HepG2 (cell line): ENCODE measurements at regions not wholly inside any gene's neighbourhood (a gene's known extent, or its start where the extent isn't known, plus 50 kb on each side); places are given as distances from the start of the nearest gene placed in this dataset.

ENCODE experiments used
- ATAC-seq: fragments of 200-7000 bp; cut with Tn5 transposase; 3 replicates; pipeline ENCODE4 v1.9.1; 2020; ENCODE audit warnings: mild to moderate bottlenecking, moderate library complexity
- BruUV-seq: library from RNA; stranded (reverse); fragments of 400-500 nt; replicated peaks from 2 replicates; lab custom pipeline; 2021; lab: Mats Ljungman, UMichigan
- CTCF ChIA-PET: fragments of 300-600 bp; formaldehyde crosslinking; extraction: SDS; loops from one replicate; lab custom pipeline; 2021; ENCODE audit warnings: low total read pairs, inconsistent platforms, low intra/inter-chr PET ratio; lab: Yijun Ruan, JAX
- POLR2A ChIA-PET: fragments of 350-600 bp; sonication (Branson Sonifier 250); formaldehyde crosslinking; loops from one replicate; lab custom pipeline; 2020; ENCODE audit warnings: antibody characterized with exemption, inconsistent platforms; lab: Yijun Ruan, JAX
- DNase-seq: peaks from one replicate; pipeline ENCODE4 v3.0.0-alpha.2; 2015; ENCODE audit warnings: low spot score
- FAIRE-seq: peaks from 3 replicates; lab custom pipeline; 2011; peaks lifted over from hg19 to GRCh38; lab: Jason Lieb, UNC
- H2AFZ ChIP-seq: one replicate; pipeline ENCODE4 v1.6.1; 2011; ENCODE audit warnings: low read length, inconsistent platforms
- H3K27ac ChIP-seq: fragments of 300-600 bp; 3 replicates; pipeline ENCODE4 v1.8.0; 2011; ENCODE audit warnings: mixed run types, mild to moderate bottlenecking, mixed read lengths, low read length, inconsistent platforms; ENCODE audit not compliant: insufficient read depth; ENCODE audit errors: extremely low read length
- H3K27me3 ChIP-seq, 2 experiments: fragments of 200-600 bp in 1 of 2; 2 replicates in 1 of 2; 3 replicates in 1 of 2; pipeline versions ENCODE4 v1.6.0 to v1.8.0; 2011; ENCODE audit warnings: low read length in 2 of 2, mild to moderate bottlenecking in 2 of 2, moderate library complexity in 2 of 2, inconsistent platforms in 1 of 2; ENCODE audit not compliant: insufficient read depth in 2 of 2, control insufficient read depth in 1 of 2
- H3K36me3 ChIP-seq, 2 experiments: fragments of 200-600 bp in 1 of 2; replicated peaks in 1 of 2; 2 replicates in 1 of 2; 3 replicates in 1 of 2; pipeline versions ENCODE4 v1.5.1 to v1.8.0; 2011; ENCODE audit warnings: low read length in 2 of 2, inconsistent platforms in 1 of 2; ENCODE audit not compliant: insufficient read depth in 2 of 2, control insufficient read depth in 1 of 2
- H3K4me1 ChIP-seq: 2 replicates; pipeline ENCODE4 v1.5.1; 2012; ENCODE audit warnings: low read length, inconsistent platforms; ENCODE audit not compliant: insufficient read depth
- H3K4me2 ChIP-seq: 2 replicates; pipeline ENCODE4 v1.6.0; 2011; ENCODE audit warnings: low read depth, low read length, inconsistent platforms
- H3K4me3 ChIP-seq, 3 experiments: fragments of 200-600 bp in 1 of 3; sonication (generic), shearing (Covaris generic) in 1 of 3; replicated peaks in 1 of 3; 2 replicates each; pipeline ENCODE4 v1.5.1; 2011 to 2016; ENCODE audit warnings: low read length in 3 of 3, inconsistent platforms in 2 of 3, low read depth in 2 of 3, mild to moderate bottlenecking in 2 of 3, control low read depth in 1 of 3, mixed read lengths in 1 of 3; ENCODE audit not compliant: insufficient read depth in 1 of 3
- H3K79me2 ChIP-seq: one replicate; pipeline ENCODE4 v1.6.1; 2011; ENCODE audit warnings: low read length, inconsistent platforms; ENCODE audit not compliant: insufficient read depth
- H3K9ac ChIP-seq: 2 replicates; pipeline ENCODE4 v1.6.0; 2011; ENCODE audit warnings: mild to moderate bottlenecking, low read depth, low read length, inconsistent platforms; ENCODE audit not compliant: insufficient read depth
- H3K9me3 ChIP-seq: 2 replicates; pipeline ENCODE4 v1.5.1; 2012; ENCODE audit warnings: mild to moderate bottlenecking, low read length
- H4K20me1 ChIP-seq: 2 replicates; pipeline ENCODE4 v1.6.0; 2011; ENCODE audit warnings: inconsistent platforms, mild to moderate bottlenecking, low read length, moderate library complexity; ENCODE audit not compliant: insufficient read depth
- CBX1 ChIP-seq: IDR thresholded peaks from one replicate; pipeline ENCODE4 v1.6.1; 2016; ENCODE audit warnings: antibody characterized with exemption, low read depth
- JUNB ChIP-seq: sonication (generic); formaldehyde crosslinking; IDR thresholded peaks from 2 replicates; pipeline ENCODE4 v1.8.0; 2022; ENCODE audit warnings: missing genetic modification reagents, mild to moderate bottlenecking, borderline replicate concordance
- SKI ChIP-seq: fragments of 450-650 bp; IDR thresholded peaks from one replicate; pipeline ENCODE4 v1.6.1; 2018; ENCODE audit warnings: mild to moderate bottlenecking; ENCODE audit not compliant: partially characterized antibody
- TBP ChIP-seq: sonication (generic); formaldehyde crosslinking; IDR thresholded peaks from 2 replicates; pipeline ENCODE4 v1.5.0; 2020; ENCODE audit warnings: missing genetic modification reagents
- ZBTB42 ChIP-seq: sonication (generic); formaldehyde crosslinking; IDR thresholded peaks from 2 replicates; pipeline ENCODE4 v1.5.0; 2020; ENCODE audit warnings: mild to moderate bottlenecking, missing genetic modification reagents
- ZFP82 ChIP-seq: sonication (generic); formaldehyde crosslinking; IDR thresholded peaks from 2 replicates; pipeline ENCODE4 v1.5.1; 2020; ENCODE audit warnings: mild to moderate bottlenecking, missing genetic modification reagents, borderline replicate concordance
- ZFP90 ChIP-seq: sonication (generic); formaldehyde crosslinking; IDR thresholded peaks from 2 replicates; pipeline ENCODE4 v1.8.0; 2022; ENCODE audit warnings: missing genetic modification reagents, mild to moderate bottlenecking, inconsistent platforms, borderline replicate concordance
- ZNF224 ChIP-seq: sonication (generic); formaldehyde crosslinking; IDR thresholded peaks from 2 replicates; pipeline ENCODE4 v1.5.0; 2020; ENCODE audit warnings: mild to moderate bottlenecking, missing genetic modification reagents
- WGBS: methylation state at CpG from one replicate; pipeline ENCODE4 v1.1.6; 2017; ENCODE audit warnings: low lambda C conversion rate; 5-methylcytosine and 5-hydroxymethylcytosine counted together
- in situ Hi-C: cut with HindIII; loops from 2 replicates; pipeline ENCODE4 v1.10.0; 2017; ENCODE audit warnings: low pct_unique_long_range_greater_than_20kb; ENCODE audit not compliant: extremely low pct_ligation_motif_present
- intact Hi-C: fragments of 100-400 bp; cut with micrococcal nuclease; formaldehyde crosslinking; loops from one replicate; pipeline ENCODE4 v1.10.0; 2022; ENCODE audit not compliant: unreplicated experiment
- TF ChIP-seq, protein P1 (sequence below): sonication (generic); formaldehyde crosslinking; IDR thresholded peaks from 2 replicates; pipeline ENCODE4 v1.4.0; 2020; ENCODE audit warnings: missing genetic modification reagents
- TF ChIP-seq, protein P2 (sequence below): sonication (generic); formaldehyde crosslinking; IDR thresholded peaks from 2 replicates; pipeline ENCODE4 v1.5.1; 2020; ENCODE audit warnings: missing genetic modification reagents, mild to moderate bottlenecking, borderline replicate concordance
- TF ChIP-seq, protein P3 (sequence below): IDR thresholded peaks from 2 replicates; pipeline ENCODE4 v1.6.1; 2016; ENCODE audit warnings: low read depth
- TF ChIP-seq, protein P4 (sequence below): fragments of 450-650 bp; IDR thresholded peaks from 2 replicates; pipeline ENCODE4 v1.6.1; 2017

DNA sequence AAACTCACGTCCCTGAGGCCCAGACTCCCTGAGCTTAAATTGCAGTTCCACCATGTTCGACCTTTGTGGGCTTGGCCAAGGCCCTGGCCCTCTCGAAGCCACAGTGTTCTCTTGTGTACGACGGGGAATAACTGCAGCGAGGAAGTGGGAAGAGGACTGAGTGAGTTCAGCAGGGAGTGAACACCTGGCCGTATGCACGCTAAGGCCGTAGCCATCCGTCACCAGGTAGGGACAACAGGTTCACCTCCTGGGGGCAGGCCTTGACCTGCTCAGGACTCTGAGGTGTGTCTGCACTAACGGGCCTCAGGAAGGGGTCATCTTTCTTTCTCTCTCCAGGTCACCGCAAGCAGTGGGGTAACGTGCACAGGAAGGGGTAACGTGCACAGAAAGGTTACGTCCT is 67.2 kb upstream of the CTBP2 start:
- WGBS = 67% methylated on average over 15 of the region's 15 CpGs
- FAIRE-seq (no peak), ATAC-seq (no peak), DNase-seq (no peak)
- H3K27me3 ChIP-seq = peaks cover 0 to 9% of the 10 kb centered on the region in 2 experiments; a peak in 3 of 5 replicates
- H3K4me1 ChIP-seq = no peaks in the 10 kb centered on the region
- intact Hi-C loops (no loop called here), in situ Hi-C loops (no loop called here)
- no peaks in the 10 kb centered on the region for H4K20me1 ChIP-seq
- POLR2A ChIA-PET = no interaction called here
- H3K79me2 ChIP-seq = no peaks in the 10 kb centered on the region
- H3K36me3 ChIP-seq = no peaks in the 10 kb centered on the region
- H3K27ac ChIP-seq = no peak overlapping the region
- no peaks in the 10 kb centered on the region for H3K9me3 ChIP-seq
- no TSS peak for BruUV-seq
- no peak overlapping the region for H2AFZ ChIP-seq
- no peak overlapping the region for H3K4me3 ChIP-seq
- H3K9ac ChIP-seq = no peak overlapping the region
- no peak overlapping the region for H3K4me2 ChIP-seq
- TF ChIP-seq ZFP90 (CRISPR knock-in tag) (no peak), TBP (CRISPR knock-in tag) (no peak), ZBTB42 (CRISPR knock-in tag) (no peak), ZNF224 (CRISPR knock-in tag) (no peak), CBX1 (no peak), SKI (no peak), JUNB (CRISPR knock-in tag) (no peak), ZFP82 (CRISPR knock-in tag) (no peak)
- TF ChIP-seq, protein P1, sequence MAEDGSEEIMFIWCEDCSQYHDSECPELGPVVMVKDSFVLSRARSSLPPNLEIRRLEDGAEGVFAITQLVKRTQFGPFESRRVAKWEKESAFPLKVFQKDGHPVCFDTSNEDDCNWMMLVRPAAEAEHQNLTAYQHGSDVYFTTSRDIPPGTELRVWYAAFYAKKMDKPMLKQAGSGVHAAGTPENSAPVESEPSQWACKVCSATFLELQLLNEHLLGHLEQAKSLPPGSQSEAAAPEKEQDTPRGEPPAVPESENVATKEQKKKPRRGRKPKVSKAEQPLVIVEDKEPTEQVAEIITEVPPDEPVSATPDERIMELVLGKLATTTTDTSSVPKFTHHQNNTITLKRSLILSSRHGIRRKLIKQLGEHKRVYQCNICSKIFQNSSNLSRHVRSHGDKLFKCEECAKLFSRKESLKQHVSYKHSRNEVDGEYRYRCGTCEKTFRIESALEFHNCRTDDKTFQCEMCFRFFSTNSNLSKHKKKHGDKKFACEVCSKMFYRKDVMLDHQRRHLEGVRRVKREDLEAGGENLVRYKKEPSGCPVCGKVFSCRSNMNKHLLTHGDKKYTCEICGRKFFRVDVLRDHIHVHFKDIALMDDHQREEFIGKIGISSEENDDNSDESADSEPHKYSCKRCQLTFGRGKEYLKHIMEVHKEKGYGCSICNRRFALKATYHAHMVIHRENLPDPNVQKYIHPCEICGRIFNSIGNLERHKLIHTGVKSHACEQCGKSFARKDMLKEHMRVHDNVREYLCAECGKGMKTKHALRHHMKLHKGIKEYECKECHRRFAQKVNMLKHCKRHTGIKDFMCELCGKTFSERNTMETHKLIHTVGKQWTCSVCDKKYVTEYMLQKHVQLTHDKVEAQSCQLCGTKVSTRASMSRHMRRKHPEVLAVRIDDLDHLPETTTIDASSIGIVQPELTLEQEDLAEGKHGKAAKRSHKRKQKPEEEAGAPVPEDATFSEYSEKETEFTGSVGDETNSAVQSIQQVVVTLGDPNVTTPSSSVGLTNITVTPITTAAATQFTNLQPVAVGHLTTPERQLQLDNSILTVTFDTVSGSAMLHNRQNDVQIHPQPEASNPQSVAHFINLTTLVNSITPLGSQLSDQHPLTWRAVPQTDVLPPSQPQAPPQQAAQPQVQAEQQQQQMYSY = no peak
- TF ChIP-seq, protein P2, sequence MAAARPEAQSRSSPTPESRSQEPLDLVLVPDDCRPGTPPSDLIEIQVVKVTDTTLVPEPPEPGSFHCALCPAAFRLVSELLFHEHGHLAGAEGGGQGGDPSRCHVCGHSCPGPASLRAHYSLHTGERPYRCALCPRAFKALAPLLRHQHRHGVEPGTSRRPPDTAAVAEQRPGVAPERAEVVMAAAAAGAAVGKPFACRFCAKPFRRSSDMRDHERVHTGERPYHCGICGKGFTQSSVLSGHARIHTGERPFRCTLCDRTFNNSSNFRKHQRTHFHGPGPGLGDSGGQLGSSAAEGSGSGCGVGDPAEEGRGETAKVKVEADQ (CRISPR knock-in tag) = no peak
- TF ChIP-seq, protein P3, sequence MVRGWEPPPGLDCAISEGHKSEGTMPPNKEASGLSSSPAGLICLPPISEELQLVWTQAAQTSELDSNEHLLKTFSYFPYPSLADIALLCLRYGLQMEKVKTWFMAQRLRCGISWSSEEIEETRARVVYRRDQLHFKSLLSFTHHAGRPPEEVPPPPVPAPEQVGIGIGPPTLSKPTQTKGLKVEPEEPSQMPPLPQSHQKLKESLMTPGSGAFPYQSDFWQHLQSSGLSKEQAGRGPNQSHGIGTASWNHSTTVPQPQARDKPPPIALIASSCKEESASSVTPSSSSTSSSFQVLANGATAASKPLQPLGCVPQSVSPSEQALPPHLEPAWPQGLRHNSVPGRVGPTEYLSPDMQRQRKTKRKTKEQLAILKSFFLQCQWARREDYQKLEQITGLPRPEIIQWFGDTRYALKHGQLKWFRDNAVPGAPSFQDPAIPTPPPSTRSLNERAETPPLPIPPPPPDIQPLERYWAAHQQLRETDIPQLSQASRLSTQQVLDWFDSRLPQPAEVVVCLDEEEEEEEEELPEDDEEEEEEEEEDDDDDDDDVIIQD = no peak
- TF ChIP-seq, protein P4, sequence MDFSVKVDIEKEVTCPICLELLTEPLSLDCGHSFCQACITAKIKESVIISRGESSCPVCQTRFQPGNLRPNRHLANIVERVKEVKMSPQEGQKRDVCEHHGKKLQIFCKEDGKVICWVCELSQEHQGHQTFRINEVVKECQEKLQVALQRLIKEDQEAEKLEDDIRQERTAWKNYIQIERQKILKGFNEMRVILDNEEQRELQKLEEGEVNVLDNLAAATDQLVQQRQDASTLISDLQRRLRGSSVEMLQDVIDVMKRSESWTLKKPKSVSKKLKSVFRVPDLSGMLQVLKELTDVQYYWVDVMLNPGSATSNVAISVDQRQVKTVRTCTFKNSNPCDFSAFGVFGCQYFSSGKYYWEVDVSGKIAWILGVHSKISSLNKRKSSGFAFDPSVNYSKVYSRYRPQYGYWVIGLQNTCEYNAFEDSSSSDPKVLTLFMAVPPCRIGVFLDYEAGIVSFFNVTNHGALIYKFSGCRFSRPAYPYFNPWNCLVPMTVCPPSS = no peak
- CTCF ChIA-PET = no interaction called here
